ENCODE measurements at regions not wholly inside any gene's neighbourhood (a gene's known extent, or its start where the extent isn't known, plus 50 kb on each side); places are given as distances from the start of the nearest gene placed in this dataset.

- TF ChIP-seq CTCF (IDR thresholded peaks at IDR 0.05) (no peak), POLR2A (IDR thresholded peaks at IDR 0.05) (no peak)
Observed at GRCh38 chr12:86627001-86627400, 370.8 kb upstream of the MGAT4C start.
